RWPE1 (cell line): ENCODE measurements at regions not wholly inside any gene's neighbourhood (a gene's known extent, or its start where the extent isn't known, plus 50 kb on each side); places are given as distances from the start of the nearest gene placed in this dataset.

Experiments used
- CTCF ChIA-PET: fragments of 350-600 bp; sonication (Branson Sonifier 250); formaldehyde crosslinking; extraction: SDS; loops from one replicate; lab custom pipeline; 2021; lab: Yijun Ruan, JAX
- POLR2A ChIA-PET: fragments of 400-600 bp; formaldehyde crosslinking; extraction: SDS; loops from one replicate; lab custom pipeline; 2020; ENCODE audit warnings: antibody characterized with exemption; ENCODE audit not compliant: low non-redundant PET; lab: Yijun Ruan, JAX
- DNase-seq: peaks from one replicate; pipeline ENCODE4 v3.0.0; 2012; ENCODE audit warnings: low spot score
- H3K27ac ChIP-seq: fragments of 450-650 bp; 2 replicates; pipeline ENCODE4 v1.5.1; 2017
- TF ChIP-seq, protein P1 (sequence below): fragments of 450-650 bp; conservative IDR thresholded peaks from 2 replicates; pipeline ENCODE4 v1.5.1; 2017; ENCODE audit warnings: low read depth, mild to moderate bottlenecking

- no peak overlapping the region for H3K27ac ChIP-seq
- POLR2A ChIA-PET: no interaction called here
- CTCF ChIA-PET: interaction anchor here (0.7 kb wide), 1 partner anchor 136 kb away, joined by 3 read pairs; no protein-coding TSS in a partner anchor
- TF ChIP-seq, protein P1, sequence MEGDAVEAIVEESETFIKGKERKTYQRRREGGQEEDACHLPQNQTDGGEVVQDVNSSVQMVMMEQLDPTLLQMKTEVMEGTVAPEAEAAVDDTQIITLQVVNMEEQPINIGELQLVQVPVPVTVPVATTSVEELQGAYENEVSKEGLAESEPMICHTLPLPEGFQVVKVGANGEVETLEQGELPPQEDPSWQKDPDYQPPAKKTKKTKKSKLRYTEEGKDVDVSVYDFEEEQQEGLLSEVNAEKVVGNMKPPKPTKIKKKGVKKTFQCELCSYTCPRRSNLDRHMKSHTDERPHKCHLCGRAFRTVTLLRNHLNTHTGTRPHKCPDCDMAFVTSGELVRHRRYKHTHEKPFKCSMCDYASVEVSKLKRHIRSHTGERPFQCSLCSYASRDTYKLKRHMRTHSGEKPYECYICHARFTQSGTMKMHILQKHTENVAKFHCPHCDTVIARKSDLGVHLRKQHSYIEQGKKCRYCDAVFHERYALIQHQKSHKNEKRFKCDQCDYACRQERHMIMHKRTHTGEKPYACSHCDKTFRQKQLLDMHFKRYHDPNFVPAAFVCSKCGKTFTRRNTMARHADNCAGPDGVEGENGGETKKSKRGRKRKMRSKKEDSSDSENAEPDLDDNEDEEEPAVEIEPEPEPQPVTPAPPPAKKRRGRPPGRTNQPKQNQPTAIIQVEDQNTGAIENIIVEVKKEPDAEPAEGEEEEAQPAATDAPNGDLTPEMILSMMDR: no peak
- DNase-seq: no peak
Observed at GRCh38 chr21:20259031-20259867, 739.0 kb upstream of the NCAM2 start.

DNA sequence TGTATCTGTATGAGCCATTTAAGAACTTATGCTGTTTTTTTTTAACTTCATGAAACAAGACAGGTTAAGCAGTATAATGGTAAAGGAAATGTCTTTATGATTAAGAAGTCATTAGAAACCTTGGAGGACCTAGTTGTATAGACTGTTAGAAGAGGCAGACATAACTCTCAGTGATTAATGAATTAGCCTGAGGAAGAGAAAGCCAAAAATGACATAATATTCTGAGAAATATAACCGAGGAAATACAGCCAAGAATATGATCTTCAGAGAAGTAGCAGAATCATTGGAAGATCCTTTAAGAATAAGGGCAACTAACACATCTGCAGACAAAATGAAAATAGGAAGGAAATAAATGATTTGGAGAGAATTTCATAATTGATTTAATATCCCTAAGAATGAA, 738.1 kb upstream of the NCAM2 start:
- ChIA-PET POLR2A (no interaction called here), CTCF (no interaction called here)
- no peak overlapping the region for H3K27ac ChIP-seq
- DNase-seq: no peak
- TF ChIP-seq, protein P1: no peak

DNA sequence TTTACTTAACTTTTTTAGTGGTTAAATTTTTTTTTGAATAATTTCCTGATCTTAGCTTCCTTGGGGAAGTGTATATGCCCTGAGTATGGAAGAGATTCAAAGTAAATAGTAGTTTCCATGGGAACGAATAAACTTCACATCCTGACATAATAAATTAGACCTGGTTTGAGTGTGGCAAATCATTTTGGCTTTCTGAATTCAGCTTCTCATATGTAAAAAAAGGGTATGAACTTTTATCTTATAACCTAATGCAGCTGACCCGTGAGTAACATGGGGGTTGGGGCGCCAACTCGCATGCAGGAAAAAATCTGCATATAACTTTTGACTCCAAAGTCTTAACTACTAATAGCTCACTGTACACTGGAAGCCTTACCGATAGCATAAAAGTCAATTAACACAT, 736.8 kb upstream of the NCAM2 start:
- ChIA-PET POLR2A (no interaction called here), CTCF (interaction anchor here (0.7 kb wide), 2 partner anchors 51 to 514 kb away, joined by 4 read pairs; no protein-coding TSS in a partner anchor)
- no peak overlapping the region for H3K27ac ChIP-seq
- TF ChIP-seq, protein P1: no peak
- DNase-seq: no peak

- POLR2A ChIA-PET: no interaction called here
- TF ChIP-seq, protein P1: no peak
- CTCF ChIA-PET: no interaction called here
- DNase-seq: no peak
- no peak overlapping the region for H3K27ac ChIP-seq
Observed at GRCh38 chr21:20265707-20266440, 732.3 kb upstream of the NCAM2 start.

DNA sequence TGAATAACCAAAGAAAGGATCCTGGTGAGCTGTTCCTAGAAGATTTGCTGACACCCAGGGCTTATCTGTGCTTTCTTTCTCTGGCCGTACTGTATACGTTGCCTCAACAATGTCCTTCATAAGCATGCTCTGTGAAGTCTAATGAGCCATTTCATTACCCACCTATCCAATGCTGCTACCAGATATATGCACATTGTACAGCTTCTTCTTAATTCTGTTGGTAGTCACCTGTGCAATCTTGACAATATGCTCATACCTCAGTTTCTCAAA, 731.8 kb upstream of the NCAM2 start:
- CTCF ChIA-PET: no interaction called here
- TF ChIP-seq, protein P1: no peak
- no peak overlapping the region for H3K27ac ChIP-seq
- no peak for DNase-seq
- POLR2A ChIA-PET: no interaction called here

DNA sequence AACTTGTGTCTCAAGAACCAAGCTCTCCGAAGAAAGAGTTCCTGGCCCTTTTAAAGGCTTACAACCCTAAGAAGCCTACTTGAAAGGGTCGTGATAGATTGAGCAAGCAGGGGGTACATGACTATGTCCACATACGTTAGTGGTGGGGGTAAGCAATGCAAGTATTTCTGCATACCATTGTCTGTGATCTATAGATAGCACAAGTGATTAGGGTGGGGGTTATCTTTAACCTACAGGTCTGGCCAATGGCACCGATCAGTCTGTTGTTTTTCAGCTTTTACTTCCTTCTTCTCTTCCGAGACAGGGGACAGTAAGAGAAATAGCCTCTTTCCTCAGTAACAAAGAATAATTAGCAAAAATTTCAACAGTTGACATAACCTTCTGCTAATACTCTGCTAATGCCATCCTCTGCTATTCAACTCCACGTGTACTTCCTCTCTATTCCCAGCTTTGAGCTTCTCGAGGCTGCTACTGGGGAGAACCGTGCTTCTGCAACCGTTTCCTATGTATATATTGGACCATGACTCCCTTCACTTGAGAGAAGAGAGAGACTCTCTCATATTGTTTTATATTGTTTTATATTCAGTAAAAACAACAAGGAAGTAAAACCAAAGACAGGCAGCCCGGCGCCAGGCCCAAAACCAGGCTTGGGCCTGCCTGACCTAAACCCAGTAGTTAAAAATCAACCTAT, 727.7 kb upstream of the NCAM2 start:
- no peak for DNase-seq
- no peak overlapping the region for H3K27ac ChIP-seq
- TF ChIP-seq, protein P1: no peak
- ChIA-PET CTCF (no interaction called here), POLR2A (no interaction called here)
